ENCODE measurements at regions not wholly inside any gene's neighbourhood (a gene's known extent, or its start where the extent isn't known, plus 50 kb on each side); places are given as distances from the start of the nearest gene placed in this dataset.

- Mint-ChIP-seq H3K27ac (no peak overlapping the region), H3K4me3 (no peak overlapping the region), H3K36me3 (no peaks in the 10 kb centered on the region), H3K4me1 (peaks cover 11% of the 10 kb centered on the region), H3K9me3 (peaks cover 2% of the 10 kb centered on the region), H3K27me3 (ENCODE audit: insufficient read depth, low read depth) (peaks cover 7% of the 10 kb centered on the region)
- no peak overlapping the region for H2AFZ ChIP-seq (replicated peaks)
- no peak overlapping the region for H3K9ac ChIP-seq
- no peaks in the 10 kb centered on the region for H3K9me3 ChIP-seq (ENCODE audit: low read depth)
- no peak overlapping the region for H3K27ac ChIP-seq
- DNase-seq (ENCODE audit: low spot score), result no peak
- H3K79me2 ChIP-seq (ENCODE audit: low read depth), result no peaks in the 10 kb centered on the region
- TF ChIP-seq EZH2phosphoT487 (IDR thresholded peaks at IDR 0.05), result no peak
- TF ChIP-seq CTCF (IDR thresholded peaks at IDR 0.05), result no peak
- no peak for TF ChIP-seq EZH2 (IDR thresholded peaks at IDR 0.05)
- H3K4me3 ChIP-seq, result no peak overlapping the region
- no peaks in the 10 kb centered on the region for H3K27me3 ChIP-seq
- H3K4me1 ChIP-seq, result peaks cover 10% of the 10 kb centered on the region
- no peaks in the 10 kb centered on the region for H3F3A ChIP-seq (ENCODE audit: low read depth)
- no peaks in the 10 kb centered on the region for H4K20me1 ChIP-seq (ENCODE audit: low read depth)
- H3K4me2 ChIP-seq, result no peak overlapping the region
- no peaks in the 10 kb centered on the region for H3K36me3 ChIP-seq
Observed at GRCh38 chr1:244219149-244219548, 168.1 kb downstream of the ZBTB18 start.

- H2AFZ ChIP-seq (replicated peaks), result no peak overlapping the region
- Mint-ChIP-seq H3K36me3 (no peaks in the 10 kb centered on the region), H3K9me3 (peaks cover 2% of the 10 kb centered on the region), H3K4me3 (no peak overlapping the region), H3K4me1 (peaks cover 11% of the 10 kb centered on the region), H3K27ac (no peak overlapping the region), H3K27me3 (ENCODE audit: insufficient read depth, low read depth) (peaks cover 4% of the 10 kb centered on the region)
- H3K36me3 ChIP-seq, result no peaks in the 10 kb centered on the region
- H3K27me3 ChIP-seq, result no peaks in the 10 kb centered on the region
- H3K4me2 ChIP-seq, result no peak overlapping the region
- no peaks in the 10 kb centered on the region for H3K9me3 ChIP-seq (ENCODE audit: low read depth)
- no peak overlapping the region for H3K27ac ChIP-seq
- H4K20me1 ChIP-seq (ENCODE audit: low read depth), result no peaks in the 10 kb centered on the region
- H3K9ac ChIP-seq, result no peak overlapping the region
- DNase-seq (ENCODE audit: low spot score), result no peak
- H3K4me3 ChIP-seq, result no peak overlapping the region
- TF ChIP-seq CTCF (IDR thresholded peaks at IDR 0.05) (no peak), EZH2phosphoT487 (IDR thresholded peaks at IDR 0.05) (no peak), EZH2 (IDR thresholded peaks at IDR 0.05) (no peak)
- H3K79me2 ChIP-seq (ENCODE audit: low read depth), result no peaks in the 10 kb centered on the region
- no peaks in the 10 kb centered on the region for H3F3A ChIP-seq (ENCODE audit: low read depth)
- H3K4me1 ChIP-seq, result peaks cover 10% of the 10 kb centered on the region
Observed at GRCh38 chr1:244219802-244220201, 168.7 kb downstream of the ZBTB18 start.

GRCh38 chr1:244220410-244220809, 169.3 kb downstream of the ZBTB18 start:
- H3K27ac Mint-ChIP-seq, result no peak overlapping the region
- Histone ChIP-seq H3K4me1 (peaks cover 10% of the 10 kb centered on the region), H3K9me3 (ENCODE audit: low read depth) (no peaks in the 10 kb centered on the region), H3K27me3 (no peaks in the 10 kb centered on the region), H3K4me2 (no peak overlapping the region), H3K79me2 (ENCODE audit: low read depth) (no peaks in the 10 kb centered on the region), H3K27ac (no peak overlapping the region), H3K36me3 (no peaks in the 10 kb centered on the region), H2AFZ (replicated peaks) (no peak overlapping the region), H3F3A (ENCODE audit: low read depth) (no peaks in the 10 kb centered on the region), H3K9ac (no peak overlapping the region), H4K20me1 (ENCODE audit: low read depth) (no peaks in the 10 kb centered on the region), H3K4me3 (no peak overlapping the region)
- TF ChIP-seq EZH2 (IDR thresholded peaks at IDR 0.05), result no peak
- TF ChIP-seq CTCF (IDR thresholded peaks at IDR 0.05), result no peak
- TF ChIP-seq EZH2phosphoT487 (IDR thresholded peaks at IDR 0.05), result no peak
- no peak for DNase-seq (ENCODE audit: low spot score)
- no peaks in the 10 kb centered on the region for H3K36me3 Mint-ChIP-seq
- no peak overlapping the region for H3K4me3 Mint-ChIP-seq
- H3K9me3 Mint-ChIP-seq, result peaks cover 4% of the 10 kb centered on the region
- peaks cover 4% of the 10 kb centered on the region for H3K27me3 Mint-ChIP-seq (ENCODE audit: insufficient read depth, low read depth)
- H3K4me1 Mint-ChIP-seq, result peaks cover 11% of the 10 kb centered on the region

Data from neural progenitor cell (in vitro differentiated cells).